HK-2 (cell line): ENCODE measurements at regions not wholly inside any gene's neighbourhood (a gene's known extent, or its start where the extent isn't known, plus 50 kb on each side); places are given as distances from the start of the nearest gene placed in this dataset.
"Not testable (repeated sequence)": the region's sequence is repeated elsewhere in the genome, so short reads cannot be mapped to it uniquely, and the experiment has no call there.

Source experiments
- DNase-seq: peaks from one replicate; pipeline ENCODE4 v3.0.0-alpha.2; 2018; ENCODE audit not compliant: unreplicated experiment

DNA sequence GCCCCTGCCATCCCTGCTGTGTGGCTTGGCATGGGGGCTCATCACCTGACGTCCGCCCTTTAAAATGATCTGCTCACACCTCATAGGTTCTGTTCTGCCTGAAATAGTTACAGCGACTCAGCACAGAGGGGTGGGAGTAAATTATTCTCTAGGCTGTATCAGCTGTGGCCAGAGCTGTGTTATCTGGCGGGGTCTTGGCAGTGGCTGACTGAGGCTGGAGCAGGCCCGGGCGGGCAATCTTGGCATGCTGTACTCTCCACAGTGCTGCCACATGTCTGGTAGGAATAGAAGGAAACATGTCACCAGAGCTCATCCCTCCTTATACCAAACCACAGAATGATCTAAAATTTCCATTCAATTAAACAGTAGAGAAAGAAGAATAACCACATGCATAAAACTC lies 499.9 kb upstream of the LMCD1 start:
- DNase-seq, result no peak

DNA sequence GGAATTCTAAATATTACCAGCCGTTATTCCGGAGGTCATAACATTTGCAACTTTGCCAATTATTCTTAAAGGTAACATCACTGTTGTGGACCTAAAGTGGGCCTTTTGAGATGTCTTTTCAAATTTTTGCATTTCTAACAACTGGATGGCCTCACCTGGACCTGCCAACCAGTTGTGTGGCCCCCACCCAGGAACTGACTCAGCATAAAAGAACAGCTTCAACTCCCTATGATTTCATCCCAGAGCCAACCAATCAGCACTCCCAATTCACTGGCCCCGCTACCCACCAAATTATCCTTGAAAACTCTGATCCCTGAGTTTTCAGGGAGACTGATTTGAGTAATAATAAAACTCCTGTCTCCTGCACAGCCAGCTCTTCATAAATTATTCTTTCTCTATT lies 489.7 kb upstream of the LMCD1 start:
- no peak for DNase-seq

DNA sequence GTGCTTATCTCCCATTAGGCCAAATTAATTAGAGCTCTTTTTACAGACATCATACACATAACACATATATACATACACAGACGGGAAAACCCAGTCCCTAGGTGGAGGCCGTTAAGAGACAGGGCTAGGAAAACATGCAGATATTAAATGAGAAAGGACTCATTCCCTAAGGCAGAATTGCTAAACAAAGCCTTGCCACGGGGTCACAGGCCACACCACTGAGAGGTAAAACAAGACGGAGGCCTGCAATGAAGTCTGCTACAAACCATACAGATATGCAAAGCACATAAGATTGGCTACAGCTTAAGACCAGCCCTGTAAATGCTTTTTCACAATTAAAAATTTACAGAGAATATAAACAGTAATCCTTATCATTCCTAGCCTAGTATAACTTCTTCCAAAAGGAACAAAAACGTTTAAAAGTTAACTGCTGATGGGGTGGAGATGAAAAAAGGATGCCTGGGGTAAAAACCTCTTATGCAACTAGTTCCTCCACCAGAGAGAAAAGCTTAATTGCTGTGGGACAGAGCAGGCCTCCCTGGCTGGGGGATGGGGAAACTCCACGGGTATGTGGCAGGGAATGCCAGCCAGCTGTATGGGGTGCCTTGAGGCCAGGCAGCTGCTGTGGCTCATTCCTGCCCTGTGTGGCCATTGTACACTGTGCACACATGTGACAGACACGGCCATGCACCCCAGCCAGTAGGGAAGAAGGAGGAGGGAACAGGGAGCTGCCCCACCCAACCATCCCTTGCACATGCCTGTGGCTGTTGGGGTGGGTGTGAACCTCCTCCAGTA lies 481.4 kb upstream of the LMCD1 start:
- no peak for DNase-seq

DNA sequence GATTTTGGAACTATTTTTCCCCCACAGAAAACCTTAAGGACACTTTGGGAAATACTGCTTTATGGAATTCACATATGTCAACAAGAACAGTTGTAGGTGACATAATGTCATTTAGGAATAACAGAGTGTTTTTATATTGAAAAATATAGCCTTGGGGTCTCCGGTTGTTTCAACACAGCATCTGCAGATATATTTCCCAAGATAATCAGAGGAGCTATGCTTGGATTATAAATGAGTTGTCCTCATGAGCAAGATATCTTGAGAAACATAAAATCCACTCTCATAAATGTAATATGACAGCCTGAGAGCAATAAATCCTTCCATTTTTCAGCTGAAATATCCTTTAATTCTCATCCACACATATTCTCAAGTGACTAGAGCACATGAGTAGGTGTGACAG lies 473.7 kb upstream of the LMCD1 start:
- no peak for DNase-seq

DNA sequence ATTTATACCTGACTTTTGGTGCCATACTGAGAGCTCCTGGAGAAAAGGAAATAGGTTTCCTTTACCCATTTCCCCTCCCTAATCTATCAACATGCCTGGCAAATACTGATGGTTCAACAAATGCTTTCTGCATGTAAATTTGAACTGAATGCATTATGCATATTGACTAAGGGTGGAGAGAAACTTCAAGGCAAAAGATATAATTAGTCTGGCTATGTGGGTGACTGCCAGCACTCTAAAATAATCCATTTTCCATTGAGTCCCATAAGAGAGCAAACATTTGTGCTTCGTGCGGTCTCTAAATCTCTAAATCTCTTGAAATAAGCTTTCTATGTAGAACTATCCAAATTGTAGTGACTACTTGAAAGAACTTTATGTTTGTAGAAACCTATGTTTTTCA lies 451.3 kb upstream of the LMCD1 start:
- no peak for DNase-seq

DNA sequence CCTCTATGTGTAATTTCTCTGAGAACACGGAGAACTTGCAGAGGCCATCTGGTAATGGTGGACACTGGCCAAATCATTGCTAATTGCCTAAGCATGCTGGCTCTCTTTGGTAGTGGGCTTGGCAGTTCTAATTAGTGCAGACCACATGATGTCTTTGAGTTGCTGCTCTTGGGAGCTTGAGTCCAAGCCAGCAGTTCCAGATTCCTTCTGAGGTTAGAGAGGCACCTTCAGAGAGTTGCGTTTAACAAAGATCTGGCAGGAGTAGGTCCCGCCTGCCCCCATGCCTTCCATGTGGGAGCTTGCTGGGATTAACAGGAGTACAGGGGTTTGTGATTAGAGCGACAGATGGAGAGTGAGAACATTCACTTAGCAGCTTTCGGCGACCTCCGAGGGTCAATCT lies 449.0 kb upstream of the LMCD1 start:
- DNase-seq, result no peak

DNA sequence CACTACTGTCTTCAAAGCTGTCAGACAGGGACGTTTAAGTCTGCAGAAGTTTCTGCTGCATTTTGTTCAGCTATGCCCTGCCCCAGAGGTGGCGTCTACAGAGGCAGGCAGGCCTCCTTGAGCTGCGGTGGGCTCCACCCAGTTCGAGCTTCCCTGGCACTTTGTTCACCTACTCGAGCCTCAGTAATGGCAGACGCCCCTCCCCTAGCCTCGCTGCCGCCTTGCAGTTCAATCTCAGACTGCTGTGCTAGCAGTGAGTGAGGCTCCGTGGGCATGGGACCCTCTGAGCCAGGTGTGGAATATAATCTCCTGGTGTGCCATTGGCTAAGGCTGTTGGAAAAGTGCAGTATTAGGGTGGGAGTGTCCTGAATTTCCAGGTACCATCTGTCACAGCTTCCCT lies 433.5 kb upstream of the LMCD1 start:
- DNase-seq, result not testable (repeated sequence)

DNA sequence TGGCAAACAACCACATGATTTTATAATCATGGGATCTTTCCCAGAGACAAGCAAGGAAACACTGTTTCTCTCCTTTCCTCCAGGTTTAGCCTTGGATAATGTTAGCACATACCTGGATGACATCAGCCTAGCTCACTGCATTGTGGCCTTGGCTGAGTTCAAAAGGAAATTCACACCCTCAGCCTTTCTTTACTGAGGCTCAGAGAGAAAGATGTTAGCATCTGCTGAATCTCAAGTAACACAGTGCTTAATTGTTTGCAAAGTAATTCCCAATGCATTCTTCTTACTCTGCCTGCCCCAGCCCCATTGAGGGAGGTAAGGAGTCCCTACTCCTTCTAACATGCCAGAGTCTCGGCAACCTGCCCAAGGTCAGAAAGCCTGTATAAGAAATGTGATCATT lies 432.2 kb upstream of the LMCD1 start:
- DNase-seq, result no peak

DNA sequence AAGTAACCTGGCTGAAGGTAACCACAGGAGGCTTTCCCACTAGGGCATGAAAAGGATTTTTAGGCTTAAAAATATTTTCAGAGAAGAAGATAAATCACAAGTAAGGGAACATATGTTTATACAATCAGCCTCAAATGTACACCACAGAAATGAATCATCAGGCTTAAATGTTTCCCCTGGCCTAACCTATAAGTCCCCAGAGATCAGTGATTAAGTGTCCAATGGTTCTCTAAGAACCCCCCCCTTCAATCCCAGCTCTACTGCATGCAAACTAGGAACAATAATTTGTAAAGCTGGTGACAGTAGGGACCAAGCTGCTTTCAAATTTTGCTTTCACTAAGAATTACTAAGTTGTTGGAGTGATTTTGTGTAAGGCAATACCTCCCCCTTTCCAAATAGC lies 431.6 kb upstream of the LMCD1 start:
- no peak for DNase-seq

DNA sequence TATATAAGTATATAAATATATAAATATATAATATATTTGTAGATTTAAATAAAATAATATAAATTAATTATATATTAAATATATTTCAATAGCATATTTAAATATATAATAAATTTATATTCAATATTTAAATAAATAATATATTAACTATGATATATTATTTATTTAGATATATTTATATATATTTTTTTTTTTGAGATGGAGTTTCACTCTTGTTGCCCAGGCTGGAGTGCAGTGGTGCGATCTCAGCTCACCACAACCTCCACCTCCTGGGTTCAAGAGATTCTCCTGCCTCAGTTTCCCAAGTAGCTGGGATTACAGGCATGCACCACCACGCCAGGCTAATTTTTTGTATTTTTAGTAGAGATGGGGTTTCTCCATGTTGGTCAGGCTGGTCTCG lies 426.9 kb upstream of the LMCD1 start:
- DNase-seq, result not testable (repeated sequence)

DNA sequence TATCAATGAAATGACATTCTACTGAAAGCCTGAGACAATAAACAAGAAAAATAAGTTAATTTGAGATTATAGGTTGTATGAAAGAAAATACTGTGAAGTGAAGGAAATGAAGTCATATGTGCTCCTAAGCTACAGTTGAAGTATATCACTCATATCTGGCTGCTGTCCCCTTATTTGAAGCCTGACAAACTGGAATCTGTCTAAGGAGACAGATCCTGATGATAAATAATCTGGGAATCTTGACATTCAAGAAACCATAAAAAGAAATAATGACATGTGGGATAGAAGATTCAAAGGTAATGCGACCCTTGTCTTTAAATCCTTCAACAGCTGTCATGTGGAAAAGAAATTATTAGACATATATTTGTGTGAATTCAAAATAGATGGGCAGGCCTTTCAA lies 424.5 kb upstream of the LMCD1 start:
- DNase-seq, result no peak

DNA sequence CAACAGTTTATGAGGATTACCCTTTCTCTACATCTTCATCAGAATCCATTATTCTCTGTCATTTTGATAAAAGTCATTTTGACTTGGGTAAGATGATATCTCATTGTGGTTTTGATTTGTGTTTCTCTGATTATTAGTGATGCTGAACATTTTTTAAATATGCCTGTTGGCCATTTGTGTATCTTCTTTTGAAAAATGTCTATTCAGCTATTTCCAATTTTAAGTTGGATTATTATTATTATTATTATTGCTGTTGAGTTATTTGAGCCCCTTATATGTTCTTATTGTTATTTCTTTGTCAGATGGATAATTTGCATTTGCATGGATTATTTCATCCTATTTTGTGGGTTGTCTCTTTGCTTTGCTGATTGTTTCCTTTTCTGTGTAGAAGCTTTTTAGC lies 421.2 kb upstream of the LMCD1 start:
- DNase-seq, result no peak

DNA sequence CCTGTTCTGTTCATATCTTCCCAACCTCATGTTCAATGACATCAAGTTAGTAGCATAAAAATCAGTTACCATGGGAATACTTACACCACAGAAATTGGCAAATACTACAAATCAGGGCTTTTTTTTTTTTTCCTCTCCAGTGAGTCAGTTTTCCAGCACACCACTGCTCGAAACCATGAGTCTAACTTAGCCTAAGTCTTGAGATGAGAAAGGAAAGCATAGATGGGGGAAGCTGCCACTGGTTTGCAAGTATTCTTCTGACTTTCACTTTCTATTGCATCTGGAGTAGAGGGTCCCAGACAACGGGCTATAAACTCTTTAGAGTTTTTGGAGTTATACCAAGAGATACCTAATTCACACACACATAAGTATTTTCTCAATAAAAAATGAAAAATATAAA lies 416.1 kb upstream of the LMCD1 start:
- no peak for DNase-seq

DNA sequence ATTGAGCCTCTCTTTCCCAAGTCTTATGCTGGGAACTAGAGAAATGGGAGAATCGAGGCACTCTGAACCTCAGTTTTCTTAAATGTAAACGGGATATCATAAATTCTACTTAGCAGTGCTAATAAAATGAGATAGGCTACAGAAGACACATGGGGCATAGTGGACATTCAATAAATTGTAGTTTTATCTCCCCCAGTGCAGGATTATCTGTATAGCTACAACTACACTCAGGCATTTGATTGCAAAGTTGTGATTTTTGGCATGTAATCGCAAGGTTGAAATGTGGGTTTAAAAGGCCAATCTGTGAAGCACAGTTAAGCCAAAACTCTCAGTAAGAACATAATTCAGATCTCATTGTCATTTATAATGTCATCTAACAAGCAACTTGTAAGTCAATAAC lies 413.7 kb upstream of the LMCD1 start:
- no peak for DNase-seq

DNA sequence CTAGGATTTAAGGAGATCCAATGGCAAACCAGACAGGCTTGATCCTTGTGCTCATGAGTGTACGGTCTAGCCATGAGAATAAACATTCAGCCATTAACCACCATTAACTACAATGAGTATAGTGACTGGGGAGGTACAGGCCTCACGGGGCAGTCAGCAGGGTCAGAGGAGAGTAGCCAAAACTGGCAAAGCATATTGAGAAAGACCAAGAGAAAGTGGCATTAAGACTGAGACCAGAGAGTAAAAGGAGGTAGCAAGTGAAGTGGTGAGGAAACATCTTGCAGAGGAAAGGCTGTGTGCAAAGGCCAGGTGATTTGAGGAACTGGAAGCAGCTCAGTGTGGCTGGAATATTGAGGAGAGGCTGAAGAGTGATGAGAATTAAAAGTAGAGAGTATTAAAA lies 407.2 kb upstream of the LMCD1 start:
- DNase-seq, result no peak

DNA sequence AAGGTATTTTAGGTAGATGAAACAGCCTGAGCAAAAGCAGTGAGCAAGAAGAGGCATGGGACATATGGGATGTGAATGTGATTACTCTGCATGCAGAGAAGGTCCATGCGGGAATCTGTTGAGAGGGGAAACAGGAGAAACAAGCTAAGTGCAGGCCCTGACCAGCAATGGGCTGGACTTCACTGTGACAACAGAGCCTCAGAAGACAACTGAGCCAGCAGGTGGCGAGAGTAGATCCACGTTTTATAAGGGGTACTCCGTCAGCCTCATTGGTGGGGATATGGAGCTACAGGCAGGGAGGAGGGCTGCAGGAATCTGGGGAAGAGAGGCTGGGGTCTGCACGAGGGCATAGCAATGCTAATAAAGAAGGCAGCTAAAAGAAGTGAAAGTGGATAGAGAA lies 405.9 kb upstream of the LMCD1 start:
- DNase-seq, result no peak

DNA sequence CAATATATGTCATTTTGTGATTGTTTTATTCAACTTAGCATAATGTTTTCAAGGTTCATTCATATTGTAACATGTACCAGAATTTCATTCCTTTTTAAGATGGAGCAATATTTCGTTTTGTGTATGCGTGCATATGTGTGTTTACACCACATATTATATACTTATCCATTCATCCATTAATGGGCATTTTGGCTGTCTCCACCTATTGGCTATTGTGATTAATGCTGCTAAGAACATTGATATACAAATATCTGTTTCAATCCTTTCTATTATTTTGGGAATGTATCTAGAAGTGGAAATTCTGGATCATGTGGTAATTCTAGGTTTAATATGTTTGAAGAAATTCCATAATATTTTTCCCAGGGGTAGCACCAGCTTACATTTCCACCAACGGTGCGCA lies 403.9 kb upstream of the LMCD1 start:
- no peak for DNase-seq

DNA sequence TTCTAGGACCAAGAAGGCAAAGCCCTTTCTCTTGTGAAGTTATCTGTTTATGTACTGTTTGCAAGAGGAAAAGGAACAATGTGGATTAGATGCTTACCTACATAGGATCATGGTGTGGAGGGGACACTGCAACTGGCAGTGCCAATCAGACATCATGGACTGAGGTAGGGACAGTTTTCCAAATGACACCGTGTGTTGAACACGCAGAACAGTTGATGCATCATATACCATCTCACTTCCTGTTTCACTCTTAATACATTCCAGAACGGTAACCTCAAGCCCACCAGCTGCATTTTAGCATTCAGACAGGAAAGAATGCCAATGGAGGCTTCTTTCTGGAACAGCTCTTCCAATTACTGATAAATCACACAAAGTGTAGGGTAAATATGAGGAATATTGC lies 397.7 kb upstream of the LMCD1 start:
- no peak for DNase-seq

DNA sequence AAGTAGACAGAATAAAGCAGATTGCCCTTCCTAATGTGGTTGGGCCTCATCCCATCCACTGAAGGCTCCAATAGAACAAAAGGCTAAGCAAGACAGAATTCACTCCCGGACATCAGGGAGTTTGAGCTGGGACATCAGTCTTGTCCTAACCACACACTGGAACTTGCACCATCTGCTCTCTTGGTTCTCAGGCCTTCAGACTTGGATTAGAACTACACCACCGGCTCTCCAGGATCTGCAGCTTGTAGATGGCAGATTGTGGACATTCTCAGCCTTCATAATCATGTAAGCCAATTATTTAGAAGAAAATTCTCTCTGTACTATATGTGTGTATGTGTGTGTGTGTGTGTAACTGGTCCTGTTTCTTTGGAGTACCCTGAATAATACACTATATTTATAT lies 394.7 kb upstream of the LMCD1 start:
- DNase-seq, result no peak

DNA sequence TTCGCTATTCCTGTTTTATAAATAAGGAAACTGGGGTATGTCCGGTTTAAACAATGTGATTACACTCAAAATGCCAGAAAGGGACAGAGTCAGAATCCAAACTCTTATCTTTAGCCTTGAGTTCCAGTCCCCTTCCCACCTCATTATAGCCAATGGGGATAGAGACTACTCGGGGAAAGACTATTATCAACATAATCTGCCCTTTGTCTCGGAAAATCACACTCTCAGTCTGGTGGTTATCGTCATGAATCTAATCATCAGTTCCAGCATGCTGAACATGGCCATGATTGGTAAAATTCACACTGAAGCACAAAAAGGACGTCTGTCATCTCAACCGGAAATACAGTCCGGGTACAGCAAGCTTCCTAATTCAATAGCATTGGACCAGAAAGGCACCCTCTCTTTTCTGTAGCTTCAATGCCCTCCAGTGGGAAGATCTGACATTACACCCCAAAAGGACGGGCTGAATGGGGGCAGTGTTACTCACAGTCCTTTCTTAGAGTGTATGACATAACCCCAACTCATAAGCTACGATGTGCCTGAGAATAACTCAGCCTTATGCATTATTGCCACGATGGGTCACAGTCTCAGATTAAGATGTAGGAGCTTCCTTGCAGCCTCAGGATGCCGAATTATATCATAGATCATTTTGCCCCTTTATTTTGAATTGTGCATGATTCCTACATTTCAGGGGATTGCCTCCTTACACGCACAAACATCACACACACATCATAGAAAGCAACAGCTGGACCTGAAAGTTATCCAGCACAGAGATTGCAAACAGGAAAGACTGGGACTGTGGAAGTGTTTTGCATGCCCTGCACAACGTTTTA lies 390.4 kb upstream of the LMCD1 start:
- peak; percentile 47 for DNase-seq

DNA sequence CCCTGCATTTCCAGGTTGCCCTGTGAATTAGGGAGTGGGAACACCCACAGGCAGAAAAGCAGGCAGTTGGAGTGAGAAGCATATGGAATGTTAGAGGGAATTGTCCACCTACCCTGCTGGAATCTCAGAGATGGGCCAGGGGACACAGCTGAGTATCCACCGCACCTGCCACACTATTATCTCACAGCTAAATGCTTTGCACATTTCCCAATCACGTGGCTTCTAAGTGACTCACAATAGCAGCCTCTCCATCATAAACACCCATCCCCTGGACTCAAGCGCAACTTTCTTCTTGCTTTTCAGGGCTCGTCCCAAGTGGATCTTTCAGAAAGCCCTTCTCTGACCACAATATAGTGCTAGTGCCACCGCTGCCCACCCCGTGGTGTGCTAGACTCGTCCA lies 389.0 kb upstream of the LMCD1 start:
- no peak for DNase-seq

DNA sequence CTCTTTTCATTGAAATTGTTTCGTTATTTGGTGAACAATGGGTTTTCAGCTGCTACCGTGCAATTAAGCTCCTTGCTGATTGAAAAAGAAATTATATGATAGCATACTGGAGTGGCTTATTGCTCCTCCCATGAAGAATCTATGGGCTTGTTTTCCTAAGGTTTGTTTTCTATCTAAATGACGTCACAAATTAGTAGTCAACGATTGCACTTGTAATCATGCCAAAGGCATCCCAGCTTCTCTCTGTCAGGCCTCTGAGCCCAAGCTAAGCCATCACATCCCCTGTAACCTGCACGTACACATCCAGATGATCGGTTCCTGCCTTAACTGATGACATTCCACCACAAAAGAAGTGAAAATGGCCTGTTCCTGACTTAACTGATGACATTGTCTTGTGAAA lies 388.0 kb upstream of the LMCD1 start:
- no peak for DNase-seq

DNA sequence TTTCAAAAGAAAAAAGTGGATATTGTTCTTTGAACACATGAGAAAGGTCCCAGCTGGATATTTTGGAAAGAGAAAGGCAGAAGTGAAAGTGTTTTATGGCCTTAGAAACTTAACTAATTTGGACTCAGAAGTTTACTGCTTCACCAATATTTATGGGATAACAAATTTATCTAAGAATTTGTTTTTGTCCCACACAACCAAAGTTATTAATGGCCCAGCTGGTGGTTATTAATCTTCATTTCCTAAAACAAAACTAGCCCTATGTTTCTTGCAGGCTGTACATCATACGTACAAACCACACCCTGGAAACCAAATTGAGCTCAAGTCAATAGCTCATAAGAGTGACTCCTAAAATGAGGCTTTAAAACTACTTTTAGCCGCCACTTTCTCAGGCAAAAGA lies 372.9 kb upstream of the LMCD1 start:
- DNase-seq, result no peak
